ENCODE measurements at regions not wholly inside any gene's neighbourhood (a gene's known extent, or its start where the extent isn't known, plus 50 kb on each side); places are given as distances from the start of the nearest gene placed in this dataset.

- ATAC-seq = no peak
Observed at GRCh38 chr12:78371284-78371683, 493.3 kb upstream of the SYT1 start.

GRCh38 chr12:78375461-78375860, 489.1 kb upstream of the SYT1 start:
- TF ChIP-seq CREB5 (CRISPR knock-in tag; IDR thresholded peaks at IDR 0.05; ENCODE audit: low read depth) (no peak), SNAI2 (CRISPR knock-in tag; IDR thresholded peaks at IDR 0.05) (no peak), ZFP3 (CRISPR knock-in tag; IDR thresholded peaks at IDR 0.05) (no peak), ZNF565 (CRISPR knock-in tag; conservative IDR thresholded peaks at IDR 0.05; ENCODE audit: low read depth) (no peak), ARNTL (CRISPR knock-in tag; IDR thresholded peaks at IDR 0.05; ENCODE audit: borderline replicate concordance, low read depth) (no peak), PPARA (CRISPR knock-in tag; IDR thresholded peaks at IDR 0.05; ENCODE audit: borderline replicate concordance) (no peak), ZFP30 (CRISPR knock-in tag; IDR thresholded peaks at IDR 0.05) (no peak), ZNF8 (CRISPR knock-in tag; IDR thresholded peaks at IDR 0.05) (no peak), CSDC2 (CRISPR knock-in tag; IDR thresholded peaks at IDR 0.05) (no peak), ZC3H10 (CRISPR knock-in tag; IDR thresholded peaks at IDR 0.05) (no peak), RARB (CRISPR knock-in tag; IDR thresholded peaks at IDR 0.05) (no peak)
- TF ChIP-seq, protein P1, sequence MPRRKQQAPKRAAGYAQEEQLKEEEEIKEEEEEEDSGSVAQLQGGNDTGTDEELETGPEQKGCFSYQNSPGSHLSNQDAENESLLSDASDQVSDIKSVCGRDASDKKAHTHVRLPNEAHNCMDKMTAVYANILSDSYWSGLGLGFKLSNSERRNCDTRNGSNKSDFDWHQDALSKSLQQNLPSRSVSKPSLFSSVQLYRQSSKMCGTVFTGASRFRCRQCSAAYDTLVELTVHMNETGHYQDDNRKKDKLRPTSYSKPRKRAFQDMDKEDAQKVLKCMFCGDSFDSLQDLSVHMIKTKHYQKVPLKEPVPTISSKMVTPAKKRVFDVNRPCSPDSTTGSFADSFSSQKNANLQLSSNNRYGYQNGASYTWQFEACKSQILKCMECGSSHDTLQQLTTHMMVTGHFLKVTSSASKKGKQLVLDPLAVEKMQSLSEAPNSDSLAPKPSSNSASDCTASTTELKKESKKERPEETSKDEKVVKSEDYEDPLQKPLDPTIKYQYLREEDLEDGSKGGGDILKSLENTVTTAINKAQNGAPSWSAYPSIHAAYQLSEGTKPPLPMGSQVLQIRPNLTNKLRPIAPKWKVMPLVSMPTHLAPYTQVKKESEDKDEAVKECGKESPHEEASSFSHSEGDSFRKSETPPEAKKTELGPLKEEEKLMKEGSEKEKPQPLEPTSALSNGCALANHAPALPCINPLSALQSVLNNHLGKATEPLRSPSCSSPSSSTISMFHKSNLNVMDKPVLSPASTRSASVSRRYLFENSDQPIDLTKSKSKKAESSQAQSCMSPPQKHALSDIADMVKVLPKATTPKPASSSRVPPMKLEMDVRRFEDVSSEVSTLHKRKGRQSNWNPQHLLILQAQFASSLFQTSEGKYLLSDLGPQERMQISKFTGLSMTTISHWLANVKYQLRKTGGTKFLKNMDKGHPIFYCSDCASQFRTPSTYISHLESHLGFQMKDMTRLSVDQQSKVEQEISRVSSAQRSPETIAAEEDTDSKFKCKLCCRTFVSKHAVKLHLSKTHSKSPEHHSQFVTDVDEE (CRISPR knock-in tag; IDR thresholded peaks at IDR 0.05) = no peak
- TF ChIP-seq, protein P2, sequence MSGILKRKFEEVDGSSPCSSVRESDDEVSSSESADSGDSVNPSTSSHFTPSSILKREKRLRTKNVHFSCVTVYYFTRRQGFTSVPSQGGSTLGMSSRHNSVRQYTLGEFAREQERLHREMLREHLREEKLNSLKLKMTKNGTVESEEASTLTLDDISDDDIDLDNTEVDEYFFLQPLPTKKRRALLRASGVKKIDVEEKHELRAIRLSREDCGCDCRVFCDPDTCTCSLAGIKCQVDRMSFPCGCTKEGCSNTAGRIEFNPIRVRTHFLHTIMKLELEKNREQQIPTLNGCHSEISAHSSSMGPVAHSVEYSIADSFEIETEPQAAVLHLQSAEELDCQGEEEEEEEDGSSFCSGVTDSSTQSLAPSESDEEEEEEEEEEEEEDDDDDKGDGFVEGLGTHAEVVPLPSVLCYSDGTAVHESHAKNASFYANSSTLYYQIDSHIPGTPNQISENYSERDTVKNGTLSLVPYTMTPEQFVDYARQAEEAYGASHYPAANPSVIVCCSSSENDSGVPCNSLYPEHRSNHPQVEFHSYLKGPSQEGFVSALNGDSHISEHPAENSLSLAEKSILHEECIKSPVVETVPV (CRISPR knock-in tag; IDR thresholded peaks at IDR 0.05) = no peak
- TF ChIP-seq, protein P3, sequence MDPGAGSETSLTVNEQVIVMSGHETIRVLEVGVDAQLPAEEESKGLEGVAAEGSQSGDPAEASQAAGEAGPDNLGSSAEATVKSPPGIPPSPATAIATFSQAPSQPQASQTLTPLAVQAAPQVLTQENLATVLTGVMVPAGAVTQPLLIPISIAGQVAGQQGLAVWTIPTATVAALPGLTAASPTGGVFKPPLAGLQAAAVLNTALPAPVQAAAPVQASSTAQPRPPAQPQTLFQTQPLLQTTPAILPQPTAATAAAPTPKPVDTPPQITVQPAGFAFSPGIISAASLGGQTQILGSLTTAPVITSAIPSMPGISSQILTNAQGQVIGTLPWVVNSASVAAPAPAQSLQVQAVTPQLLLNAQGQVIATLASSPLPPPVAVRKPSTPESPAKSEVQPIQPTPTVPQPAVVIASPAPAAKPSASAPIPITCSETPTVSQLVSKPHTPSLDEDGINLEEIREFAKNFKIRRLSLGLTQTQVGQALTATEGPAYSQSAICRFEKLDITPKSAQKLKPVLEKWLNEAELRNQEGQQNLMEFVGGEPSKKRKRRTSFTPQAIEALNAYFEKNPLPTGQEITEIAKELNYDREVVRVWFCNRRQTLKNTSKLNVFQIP (CRISPR knock-in tag; IDR thresholded peaks at IDR 0.05; ENCODE audit: borderline replicate concordance, low read depth) = no peak
- ATAC-seq = no peak

More at GRCh38 chr12:78371284-78371683, 493.3 kb upstream of the SYT1 start:
- TF ChIP-seq, protein P1 (CRISPR knock-in tag; IDR thresholded peaks at IDR 0.05) = no peak
- TF ChIP-seq ESRRG (CRISPR knock-in tag; IDR thresholded peaks at IDR 0.05) (no peak), ZNF565 (CRISPR knock-in tag; conservative IDR thresholded peaks at IDR 0.05; ENCODE audit: low read depth) (no peak), ZC3H10 (CRISPR knock-in tag; IDR thresholded peaks at IDR 0.05) (no peak), TOX (CRISPR knock-in tag; IDR thresholded peaks at IDR 0.05; ENCODE audit: borderline replicate concordance) (no peak), CSDC2 (CRISPR knock-in tag; IDR thresholded peaks at IDR 0.05) (no peak), SNAI2 (CRISPR knock-in tag; IDR thresholded peaks at IDR 0.05) (no peak), BACH2 (CRISPR knock-in tag; IDR thresholded peaks at IDR 0.05; ENCODE audit: borderline replicate concordance) (no peak), TCF4 (CRISPR knock-in tag; IDR thresholded peaks at IDR 0.05; ENCODE audit: borderline replicate concordance) (no peak)
- TF ChIP-seq, protein P4, sequence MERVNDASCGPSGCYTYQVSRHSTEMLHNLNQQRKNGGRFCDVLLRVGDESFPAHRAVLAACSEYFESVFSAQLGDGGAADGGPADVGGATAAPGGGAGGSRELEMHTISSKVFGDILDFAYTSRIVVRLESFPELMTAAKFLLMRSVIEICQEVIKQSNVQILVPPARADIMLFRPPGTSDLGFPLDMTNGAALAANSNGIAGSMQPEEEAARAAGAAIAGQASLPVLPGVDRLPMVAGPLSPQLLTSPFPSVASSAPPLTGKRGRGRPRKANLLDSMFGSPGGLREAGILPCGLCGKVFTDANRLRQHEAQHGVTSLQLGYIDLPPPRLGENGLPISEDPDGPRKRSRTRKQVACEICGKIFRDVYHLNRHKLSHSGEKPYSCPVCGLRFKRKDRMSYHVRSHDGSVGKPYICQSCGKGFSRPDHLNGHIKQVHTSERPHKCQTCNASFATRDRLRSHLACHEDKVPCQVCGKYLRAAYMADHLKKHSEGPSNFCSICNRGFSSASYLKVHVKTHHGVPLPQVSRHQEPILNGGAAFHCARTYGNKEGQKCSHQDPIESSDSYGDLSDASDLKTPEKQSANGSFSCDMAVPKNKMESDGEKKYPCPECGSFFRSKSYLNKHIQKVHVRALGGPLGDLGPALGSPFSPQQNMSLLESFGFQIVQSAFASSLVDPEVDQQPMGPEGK (CRISPR knock-in tag; IDR thresholded peaks at IDR 0.05; ENCODE audit: borderline replicate concordance) = no peak

Data from SK-N-SH treated with all-trans-retinoic acid at 6 μM for 48 hours (cell line).